HEK293 (cell line): ENCODE measurements at regions not wholly inside any gene's neighbourhood (a gene's known extent, or its start where the extent isn't known, plus 50 kb on each side); places are given as distances from the start of the nearest gene placed in this dataset.

Experiments
- CTCF ChIA-PET: fragments of 350-600 bp; formaldehyde crosslinking; extraction: SDS; loops from one replicate; lab custom pipeline; 2021; ENCODE audit warnings: antibody characterized with exemption; lab: Yijun Ruan, JAX
- POLR2A ChIA-PET: fragments of 300-600 bp; formaldehyde crosslinking; extraction: SDS; loops from one replicate; lab custom pipeline; 2020; ENCODE audit warnings: antibody characterized with exemption, inconsistent platforms; lab: Yijun Ruan, JAX
- H3K27ac ChIP-seq: fragments of 200-500 bp; sonication (Bioruptor generic); 2 replicates; pipeline ENCODE4 v1.5.1; 2014; ENCODE audit warnings: low read depth, low read length, control low read depth, inconsistent platforms; ENCODE audit errors: extremely low read depth
- H3K36me3 ChIP-seq, 2 experiments: fragments of 200-500 bp in 1 of 2; sonication (Bioruptor generic) in 1 of 2; 1 replicate in 1 of 2; 2 replicates in 1 of 2; pipeline ENCODE4 v1.5.1; 2014 to 2017; ENCODE audit warnings: inconsistent platforms in 2 of 2, low read length in 2 of 2; ENCODE audit not compliant: control insufficient read depth in 2 of 2, insufficient read depth in 1 of 2
- H3K4me1 ChIP-seq: fragments of 200-500 bp; sonication (Bioruptor generic); 2 replicates; pipeline ENCODE4 v1.5.1; 2014; ENCODE audit warnings: mild to moderate bottlenecking, low read length, inconsistent platforms; ENCODE audit not compliant: control insufficient read depth, insufficient read depth
- H3K4me3 ChIP-seq: 2 replicates; pipeline ENCODE4 v1.5.1; 2011; ENCODE audit warnings: low read depth, mild to moderate bottlenecking, control low read depth, low read length, moderate library complexity
- H3K9me3 ChIP-seq: fragments of 200-500 bp; sonication (Bioruptor generic); 2 replicates; pipeline ENCODE4 v1.5.1; 2014; ENCODE audit warnings: low read depth, low read length, inconsistent platforms; ENCODE audit not compliant: control insufficient read depth, insufficient read depth
- REST ChIP-seq: fragments of 450-650 bp; formaldehyde crosslinking; IDR thresholded peaks from 2 replicates; pipeline ENCODE4 v1.5.1; 2016; ENCODE audit warnings: missing biosample characterization, missing genetic modification characterization
- SP2 ChIP-seq: fragments of 450-650 bp; formaldehyde crosslinking; IDR thresholded peaks from 2 replicates; pipeline ENCODE4 v1.5.1; 2016; ENCODE audit warnings: missing biosample characterization, missing genetic modification characterization
- TCF7L2 ChIP-seq: IDR thresholded peaks from 2 replicates; pipeline ENCODE4 v1.6.1; 2011; ENCODE audit warnings: low read depth, mild to moderate bottlenecking, inconsistent platforms, low read length, moderate library complexity, borderline replicate concordance
- TSHZ1 ChIP-seq: fragments of 450-650 bp; formaldehyde crosslinking; IDR thresholded peaks from 2 replicates; pipeline ENCODE4 v1.5.1; 2016; ENCODE audit warnings: missing biosample characterization, missing genetic modification characterization, borderline replicate concordance
- ZBTB49 ChIP-seq: fragments of 450-650 bp; formaldehyde crosslinking; IDR thresholded peaks from 2 replicates; pipeline ENCODE4 v1.5.1; 2016; ENCODE audit warnings: missing biosample characterization, missing genetic modification characterization, low read depth
- ZFHX2 ChIP-seq: fragments of 450-650 bp; formaldehyde crosslinking; conservative IDR thresholded peaks from 2 replicates; pipeline ENCODE4 v1.5.1; 2016; ENCODE audit warnings: missing biosample characterization, missing genetic modification characterization
- ZNF148 ChIP-seq: fragments of 450-650 bp; formaldehyde crosslinking; IDR thresholded peaks from 2 replicates; pipeline ENCODE4 v1.5.0; 2017; ENCODE audit warnings: missing biosample characterization, missing genetic modification characterization, borderline replicate concordance
- ZNF155 ChIP-seq: fragments of 450-650 bp; formaldehyde crosslinking; IDR thresholded peaks from 2 replicates; pipeline ENCODE4 v1.5.1; 2016; ENCODE audit warnings: missing biosample characterization, missing genetic modification characterization
- ZNF223 ChIP-seq: fragments of 450-650 bp; formaldehyde crosslinking; IDR thresholded peaks from 2 replicates; pipeline ENCODE4 v1.5.1; 2016; ENCODE audit warnings: missing biosample characterization, missing genetic modification characterization
- ZNF24 ChIP-seq: fragments of 450-650 bp; formaldehyde crosslinking; IDR thresholded peaks from 2 replicates; pipeline ENCODE4 v1.5.1; 2016; ENCODE audit warnings: missing biosample characterization, missing genetic modification characterization
- ZNF623 ChIP-seq: fragments of 450-650 bp; formaldehyde crosslinking; IDR thresholded peaks from 2 replicates; pipeline ENCODE4 v1.5.1; 2016; ENCODE audit warnings: missing biosample characterization, missing genetic modification characterization
- ZNF660 ChIP-seq: fragments of 450-650 bp; IDR thresholded peaks from 2 replicates; pipeline ENCODE4 v1.5.1; 2018; ENCODE audit warnings: missing biosample characterization, mild to moderate bottlenecking, missing genetic modification characterization
- TF ChIP-seq, protein P1 (sequence below): fragments of 450-650 bp; formaldehyde crosslinking; IDR thresholded peaks from 2 replicates; pipeline ENCODE4 v1.5.1; 2016; ENCODE audit warnings: missing biosample characterization, missing genetic modification characterization
- TF ChIP-seq, protein P2 (sequence below): fragments of 450-650 bp; formaldehyde crosslinking; IDR thresholded peaks from 2 replicates; pipeline ENCODE4 v1.5.1; 2016; ENCODE audit warnings: missing biosample characterization, missing genetic modification characterization
- TF ChIP-seq, protein P3 (sequence below): fragments of 450-650 bp; formaldehyde crosslinking; IDR thresholded peaks from 2 replicates; pipeline ENCODE4 v1.5.1; 2016; ENCODE audit warnings: missing biosample characterization, missing genetic modification characterization
- TF ChIP-seq, protein P4 (sequence below): fragments of 450-650 bp; formaldehyde crosslinking; IDR thresholded peaks from 2 replicates; pipeline ENCODE4 v1.5.1; 2016; ENCODE audit warnings: missing biosample characterization, missing genetic modification characterization

DNA sequence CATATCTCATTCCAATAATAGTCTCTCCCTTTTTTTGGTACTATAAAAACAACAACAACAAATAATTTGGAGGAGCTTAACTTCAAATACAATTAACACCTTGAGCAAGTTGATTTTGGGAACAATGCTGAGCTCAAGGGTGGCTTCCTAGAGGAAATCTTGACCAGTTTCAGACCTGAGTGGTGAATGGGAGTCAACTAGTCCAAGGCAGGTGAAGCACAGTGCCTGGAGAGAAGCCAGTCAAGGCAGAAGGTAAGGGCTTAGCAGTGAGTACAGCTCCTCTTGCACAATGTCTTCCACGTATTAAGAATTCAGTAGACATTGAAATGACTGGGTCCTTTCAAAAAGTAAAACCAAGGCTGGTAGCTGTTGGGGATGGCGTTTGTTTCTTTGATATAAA is 444.8 kb downstream of the ATP23 start (continued):
- TF ChIP-seq, protein P1, sequence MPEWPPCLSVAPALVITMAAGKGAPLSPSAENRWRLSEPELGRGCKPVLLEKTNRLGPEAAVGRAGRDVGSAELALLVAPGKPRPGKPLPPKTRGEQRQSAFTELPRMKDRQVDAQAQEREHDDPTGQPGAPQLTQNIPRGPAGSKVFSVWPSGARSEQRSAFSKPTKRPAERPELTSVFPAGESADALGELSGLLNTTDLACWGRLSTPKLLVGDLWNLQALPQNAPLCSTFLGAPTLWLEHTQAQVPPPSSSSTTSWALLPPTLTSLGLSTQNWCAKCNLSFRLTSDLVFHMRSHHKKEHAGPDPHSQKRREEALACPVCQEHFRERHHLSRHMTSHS (tag by site-specific recombination) = no peak
- TF ChIP-seq TSHZ1 (tag by site-specific recombination) = no peak
- TF ChIP-seq ZNF623 (tag by site-specific recombination) = no peak

GRCh38 chr12:58387199-58387598 is 445.8 kb downstream of the ATP23 start:
- Histone ChIP-seq H3K9me3 (no peaks in the 10 kb centered on the region), H3K4me3 (no peak overlapping the region), H3K36me3 (no peaks in the 10 kb centered on the region), H3K27ac (no peak overlapping the region)
- CTCF ChIA-PET = no interaction called here
- TF ChIP-seq, protein P2, sequence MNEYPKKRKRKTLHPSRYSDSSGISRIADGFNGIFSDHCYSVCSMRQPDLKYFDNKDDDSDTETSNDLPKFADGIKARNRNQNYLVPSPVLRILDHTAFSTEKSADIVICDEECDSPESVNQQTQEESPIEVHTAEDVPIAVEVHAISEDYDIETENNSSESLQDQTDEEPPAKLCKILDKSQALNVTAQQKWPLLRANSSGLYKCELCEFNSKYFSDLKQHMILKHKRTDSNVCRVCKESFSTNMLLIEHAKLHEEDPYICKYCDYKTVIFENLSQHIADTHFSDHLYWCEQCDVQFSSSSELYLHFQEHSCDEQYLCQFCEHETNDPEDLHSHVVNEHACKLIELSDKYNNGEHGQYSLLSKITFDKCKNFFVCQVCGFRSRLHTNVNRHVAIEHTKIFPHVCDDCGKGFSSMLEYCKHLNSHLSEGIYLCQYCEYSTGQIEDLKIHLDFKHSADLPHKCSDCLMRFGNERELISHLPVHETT (tag by site-specific recombination) = no peak
- TF ChIP-seq, protein P3, sequence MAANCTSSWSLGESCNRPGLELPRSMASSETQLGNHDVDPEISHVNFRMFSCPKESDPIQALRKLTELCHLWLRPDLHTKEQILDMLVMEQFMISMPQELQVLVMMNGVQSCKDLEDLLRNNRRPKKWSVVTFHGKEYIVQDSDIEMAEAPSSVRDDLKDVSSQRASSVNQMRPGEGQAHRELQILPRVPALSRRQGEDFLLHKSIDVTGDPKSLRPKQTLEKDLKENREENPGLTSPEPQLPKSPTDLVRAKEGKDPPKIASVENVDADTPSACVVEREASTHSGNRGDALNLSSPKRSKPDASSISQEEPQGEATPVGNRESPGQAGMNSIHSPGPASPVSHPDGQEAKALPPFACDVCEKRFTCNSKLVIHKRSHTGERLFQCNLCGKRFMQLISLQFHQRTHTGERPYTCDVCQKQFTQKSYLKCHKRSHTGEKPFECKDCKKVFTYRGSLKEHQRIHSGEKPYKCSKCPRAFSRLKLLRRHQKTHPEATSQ (tag by site-specific recombination) = no peak
- no peak for TF ChIP-seq ZFHX2 (tag by site-specific recombination)
- no peak for TF ChIP-seq REST (tag by site-specific recombination)
- no peak for TF ChIP-seq SP2 (tag by site-specific recombination)
- no peak for TF ChIP-seq ZNF24 (tag by site-specific recombination)
- TF ChIP-seq, all 188 proteins: peak for 0
- no peaks in the 10 kb centered on the region for H3K4me1 ChIP-seq
- POLR2A ChIA-PET = no interaction called here

GRCh38 chr12:58388261-58388660 is 446.9 kb downstream of the ATP23 start:
- Histone ChIP-seq H3K9me3 (no peaks in the 10 kb centered on the region), H3K4me1 (no peaks in the 10 kb centered on the region), H3K27ac (no peak overlapping the region), H3K4me3 (no peak overlapping the region), H3K36me3 (no peaks in the 10 kb centered on the region)
- ChIA-PET CTCF (no interaction called here), POLR2A (no interaction called here)
- TF ChIP-seq ZNF223 (tag by site-specific recombination) = no peak
- no peak for TF ChIP-seq ZNF148 (tag by site-specific recombination)
- no peak for TF ChIP-seq ZBTB49 (tag by site-specific recombination)
- no peak for TF ChIP-seq ZNF155 (tag by site-specific recombination)
- no peak for TF ChIP-seq ZNF660 (tag by site-specific recombination)
- TF ChIP-seq TCF7L2 = no peak
- TF ChIP-seq, protein P4, sequence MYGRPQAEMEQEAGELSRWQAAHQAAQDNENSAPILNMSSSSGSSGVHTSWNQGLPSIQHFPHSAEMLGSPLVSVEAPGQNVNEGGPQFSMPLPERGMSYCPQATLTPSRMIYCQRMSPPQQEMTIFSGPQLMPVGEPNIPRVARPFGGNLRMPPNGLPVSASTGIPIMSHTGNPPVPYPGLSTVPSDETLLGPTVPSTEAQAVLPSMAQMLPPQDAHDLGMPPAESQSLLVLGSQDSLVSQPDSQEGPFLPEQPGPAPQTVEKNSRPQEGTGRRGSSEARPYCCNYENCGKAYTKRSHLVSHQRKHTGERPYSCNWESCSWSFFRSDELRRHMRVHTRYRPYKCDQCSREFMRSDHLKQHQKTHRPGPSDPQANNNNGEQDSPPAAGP (tag by site-specific recombination) = no peak
